ENCODE measurements at regions not wholly inside any gene's neighbourhood (a gene's known extent, or its start where the extent isn't known, plus 50 kb on each side); places are given as distances from the start of the nearest gene placed in this dataset.

GRCh38 chr15:95068701-95069521, 837.5 kb downstream of the MCTP2 start:
- TF ChIP-seq EZH2 (IDR thresholded peaks at IDR 0.05; ENCODE audit: low read length) (no peak), CTCF (optimal IDR thresholded peaks at IDR 0.05 in 1 of 3, IDR thresholded peaks at IDR 0.05 in 1 of 3, conservative IDR thresholded peaks at IDR 0.05 in 1 of 3; ENCODE audit: extremely low read depth in 1 of 3, insufficient read depth in 2 of 3, low read length in 3 of 3) (no peak)

Data from keratinocyte (primary cell).